ENCODE measurements at regions not wholly inside any gene's neighbourhood (a gene's known extent, or its start where the extent isn't known, plus 50 kb on each side); places are given as distances from the start of the nearest gene placed in this dataset.

GRCh38 chr6:148147463-148147830, 195.2 kb upstream of the SASH1 start:
- Histone ChIP-seq H3K4me3 (ENCODE audit: low read depth, low read length) (no peak overlapping the region), H3K27me3 (ENCODE audit: control insufficient read depth, insufficient read depth, low read length) (no peaks in the 10 kb centered on the region), H3K4me1 (ENCODE audit: control insufficient read depth, insufficient read depth, low read length) (no peaks in the 10 kb centered on the region), H3K27ac (ENCODE audit: low read depth, low read length) (no peak overlapping the region), H3K9me3 (ENCODE audit: control insufficient read depth, insufficient read depth, low read depth, low read length) (no peaks in the 10 kb centered on the region), H3K36me3 (ENCODE audit: control insufficient read depth, insufficient read depth, low read length) (no peaks in the 10 kb centered on the region), H3K9ac (ENCODE audit: low read length) (no peak overlapping the region)

- Histone ChIP-seq H3K9ac (ENCODE audit: low read length) (no peak overlapping the region), H3K27ac (ENCODE audit: low read depth, low read length) (no peak overlapping the region), H3K4me3 (ENCODE audit: low read depth, low read length) (no peak overlapping the region), H3K9me3 (ENCODE audit: control insufficient read depth, insufficient read depth, low read depth, low read length) (no peaks in the 10 kb centered on the region), H3K4me1 (ENCODE audit: control insufficient read depth, insufficient read depth, low read length) (no peaks in the 10 kb centered on the region), H3K27me3 (ENCODE audit: control insufficient read depth, insufficient read depth, low read length) (no peaks in the 10 kb centered on the region), H3K36me3 (ENCODE audit: control insufficient read depth, insufficient read depth, low read length) (no peaks in the 10 kb centered on the region)
Measured at GRCh38 chr6:148151896-148152643, 190.6 kb upstream of the SASH1 start.

GRCh38 chr6:148154668-148155067, 188.0 kb upstream of the SASH1 start:
- H3K9me3 ChIP-seq (ENCODE audit: control insufficient read depth, insufficient read depth, low read depth, low read length) = no peaks in the 10 kb centered on the region
- no peaks in the 10 kb centered on the region for H3K4me1 ChIP-seq (ENCODE audit: control insufficient read depth, insufficient read depth, low read length)
- no peaks in the 10 kb centered on the region for H3K27me3 ChIP-seq (ENCODE audit: control insufficient read depth, insufficient read depth, low read length)

DNA sequence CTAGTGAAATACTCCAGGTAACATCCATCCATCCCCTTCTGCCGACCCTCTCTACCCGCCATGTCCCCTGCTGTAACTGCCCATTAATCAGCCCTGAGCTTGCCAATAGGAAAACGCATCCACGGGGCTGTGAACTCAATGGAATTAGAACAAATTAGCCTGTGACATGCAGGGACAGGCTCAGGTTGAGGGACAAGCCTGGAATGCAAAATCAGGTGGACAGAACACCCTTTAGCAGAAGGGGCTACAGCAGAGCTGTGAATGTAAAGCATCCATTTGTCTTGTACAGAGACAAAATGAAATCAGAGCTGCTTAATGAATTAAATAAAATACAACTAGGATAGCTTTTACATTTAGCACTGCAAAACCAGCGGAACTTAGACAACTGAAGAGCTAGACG, 187.3 kb upstream of the SASH1 start:
- no peaks in the 10 kb centered on the region for H3K27me3 ChIP-seq (ENCODE audit: control insufficient read depth, insufficient read depth, low read length)

More at GRCh38 chr6:148154668-148155067, 188.0 kb upstream of the SASH1 start:
- no peak overlapping the region for H3K27ac ChIP-seq (ENCODE audit: low read depth, low read length)
- H3K4me3 ChIP-seq (ENCODE audit: low read depth, low read length) = no peak overlapping the region
- no peaks in the 10 kb centered on the region for H3K36me3 ChIP-seq (ENCODE audit: control insufficient read depth, insufficient read depth, low read length)
- H3K9ac ChIP-seq (ENCODE audit: low read length) = no peak overlapping the region

DNA sequence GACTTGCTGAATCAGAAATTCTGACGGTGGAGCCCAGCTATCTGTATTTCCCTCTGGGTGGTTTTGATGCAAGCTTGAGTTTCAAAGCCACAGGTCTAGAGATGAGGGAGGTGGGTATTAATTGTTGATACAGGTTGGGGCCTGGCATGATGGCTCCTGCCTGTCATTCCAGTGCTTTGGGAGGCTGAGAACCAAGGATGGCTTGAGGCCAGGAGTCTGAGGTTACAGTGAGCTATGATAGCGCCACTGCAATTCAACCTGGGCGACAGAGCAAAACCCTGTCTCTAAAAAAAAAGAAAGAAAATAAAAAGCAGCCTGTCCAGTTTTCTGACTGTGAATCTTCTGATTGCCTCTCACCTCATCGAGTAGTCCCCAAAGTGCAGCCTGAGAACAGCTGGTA, 184.8 kb upstream of the SASH1 start:
- Histone ChIP-seq H3K27ac (ENCODE audit: low read depth, low read length) (no peak overlapping the region), H3K9me3 (ENCODE audit: control insufficient read depth, insufficient read depth, low read depth, low read length) (no peaks in the 10 kb centered on the region), H3K4me3 (ENCODE audit: low read depth, low read length) (no peak overlapping the region), H3K27me3 (ENCODE audit: control insufficient read depth, insufficient read depth, low read length) (no peaks in the 10 kb centered on the region), H3K36me3 (ENCODE audit: control insufficient read depth, insufficient read depth, low read length) (no peaks in the 10 kb centered on the region), H3K4me1 (ENCODE audit: control insufficient read depth, insufficient read depth, low read length) (no peaks in the 10 kb centered on the region), H3K9ac (ENCODE audit: low read length) (no peak overlapping the region)

More for the DNA sequence above, 187.3 kb upstream of the SASH1 start:
- Histone ChIP-seq H3K36me3 (ENCODE audit: control insufficient read depth, insufficient read depth, low read length) (no peaks in the 10 kb centered on the region), H3K9ac (ENCODE audit: low read length) (no peak overlapping the region), H3K9me3 (ENCODE audit: control insufficient read depth, insufficient read depth, low read depth, low read length) (no peaks in the 10 kb centered on the region), H3K4me1 (ENCODE audit: control insufficient read depth, insufficient read depth, low read length) (no peaks in the 10 kb centered on the region), H3K27ac (ENCODE audit: low read depth, low read length) (no peak overlapping the region), H3K4me3 (ENCODE audit: low read depth, low read length) (no peak overlapping the region)

- Histone ChIP-seq H3K36me3 (ENCODE audit: control insufficient read depth, insufficient read depth, low read length) (no peaks in the 10 kb centered on the region), H3K4me3 (ENCODE audit: low read depth, low read length) (no peak overlapping the region), H3K9me3 (ENCODE audit: control insufficient read depth, insufficient read depth, low read depth, low read length) (no peaks in the 10 kb centered on the region), H3K4me1 (ENCODE audit: control insufficient read depth, insufficient read depth, low read length) (peaks cover 10% of the 10 kb centered on the region; the same call in 1 of the 2 replicates), H3K27me3 (ENCODE audit: control insufficient read depth, insufficient read depth, low read length) (no peaks in the 10 kb centered on the region), H3K27ac (ENCODE audit: low read depth, low read length) (no peak overlapping the region), H3K9ac (ENCODE audit: low read length) (no peak overlapping the region)
Measured at GRCh38 chr6:148164645-148165044, 178.0 kb upstream of the SASH1 start.

GRCh38 chr6:148166339-148166968, 176.2 kb upstream of the SASH1 start:
- peaks cover 13% of the 10 kb centered on the region; the same call in 1 of the 2 replicates for H3K4me1 ChIP-seq (ENCODE audit: control insufficient read depth, insufficient read depth, low read length)
- no peaks in the 10 kb centered on the region for H3K27me3 ChIP-seq (ENCODE audit: control insufficient read depth, insufficient read depth, low read length)
- no peaks in the 10 kb centered on the region for H3K36me3 ChIP-seq (ENCODE audit: control insufficient read depth, insufficient read depth, low read length)
- H3K4me3 ChIP-seq (ENCODE audit: low read depth, low read length) = no peak overlapping the region
- H3K27ac ChIP-seq (ENCODE audit: low read depth, low read length) = no peak overlapping the region
- H3K9ac ChIP-seq (ENCODE audit: low read length) = no peak overlapping the region
- no peaks in the 10 kb centered on the region for H3K9me3 ChIP-seq (ENCODE audit: control insufficient read depth, insufficient read depth, low read depth, low read length)

- Histone ChIP-seq H3K27me3 (ENCODE audit: control insufficient read depth, insufficient read depth, low read length) (no peaks in the 10 kb centered on the region), H3K4me1 (ENCODE audit: control insufficient read depth, insufficient read depth, low read length) (peaks cover 19% of the 10 kb centered on the region; the same call in 1 of the 2 replicates), H3K9me3 (ENCODE audit: control insufficient read depth, insufficient read depth, low read depth, low read length) (no peaks in the 10 kb centered on the region), H3K36me3 (ENCODE audit: control insufficient read depth, insufficient read depth, low read length) (no peaks in the 10 kb centered on the region), H3K4me3 (ENCODE audit: low read depth, low read length) (no peak overlapping the region), H3K9ac (ENCODE audit: low read length) (no peak overlapping the region), H3K27ac (ENCODE audit: low read depth, low read length) (no peak overlapping the region)
Measured at GRCh38 chr6:148169706-148170105, 172.9 kb upstream of the SASH1 start.

DNA sequence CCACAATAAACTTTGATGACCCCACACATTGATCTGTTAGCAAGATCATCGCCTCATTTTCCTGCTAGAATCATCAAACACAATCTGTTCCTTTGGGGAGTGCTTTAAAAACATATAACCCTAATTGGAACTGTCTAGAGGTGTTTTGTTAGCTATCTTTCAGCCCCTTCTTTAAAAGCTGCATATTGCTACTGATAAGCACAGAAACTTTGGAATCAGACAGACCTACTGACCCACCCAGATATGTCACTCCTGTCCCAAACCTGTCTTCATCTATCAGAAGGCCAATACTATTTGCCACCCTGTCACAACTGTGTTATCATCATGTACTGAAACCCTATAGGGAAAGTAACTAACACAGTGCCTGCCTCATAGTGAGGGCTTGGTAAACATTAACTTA, 172.4 kb upstream of the SASH1 start:
- Histone ChIP-seq H3K9ac (ENCODE audit: low read length) (no peak overlapping the region), H3K4me3 (ENCODE audit: low read depth, low read length) (no peak overlapping the region), H3K4me1 (ENCODE audit: control insufficient read depth, insufficient read depth, low read length) (peaks cover 19% of the 10 kb centered on the region; the same call in 1 of the 2 replicates), H3K9me3 (ENCODE audit: control insufficient read depth, insufficient read depth, low read depth, low read length) (no peaks in the 10 kb centered on the region), H3K36me3 (ENCODE audit: control insufficient read depth, insufficient read depth, low read length) (no peaks in the 10 kb centered on the region), H3K27ac (ENCODE audit: low read depth, low read length) (no peak overlapping the region), H3K27me3 (ENCODE audit: control insufficient read depth, insufficient read depth, low read length) (no peaks in the 10 kb centered on the region)

DNA sequence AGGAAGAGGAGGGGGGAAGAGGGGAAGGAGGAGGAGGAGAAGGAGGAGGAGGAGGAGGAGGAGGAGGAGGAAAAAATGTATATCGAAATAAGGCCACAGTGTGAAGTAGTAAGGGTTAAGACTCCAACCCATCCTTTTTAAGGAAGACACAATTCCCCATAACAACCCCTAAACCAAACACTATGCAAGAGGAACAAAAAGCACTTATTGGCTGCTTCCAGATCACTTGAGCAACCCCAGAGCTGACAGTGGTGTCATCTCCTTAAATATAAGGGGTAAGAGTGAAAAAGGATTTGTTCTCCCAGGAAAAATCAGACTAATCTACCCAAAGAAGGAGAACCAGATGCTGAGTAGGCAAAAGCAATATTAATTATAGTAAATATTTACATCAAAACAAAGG, 169.1 kb upstream of the SASH1 start:
- Histone ChIP-seq H3K9me3 (ENCODE audit: control insufficient read depth, insufficient read depth, low read depth, low read length) (no peaks in the 10 kb centered on the region), H3K36me3 (ENCODE audit: control insufficient read depth, insufficient read depth, low read length) (no peaks in the 10 kb centered on the region), H3K4me1 (ENCODE audit: control insufficient read depth, insufficient read depth, low read length) (peaks cover 13% of the 10 kb centered on the region; the same call in 1 of the 2 replicates), H3K27ac (ENCODE audit: low read depth, low read length) (no peak overlapping the region), H3K4me3 (ENCODE audit: low read depth, low read length) (no peak overlapping the region), H3K9ac (ENCODE audit: low read length) (no peak overlapping the region), H3K27me3 (ENCODE audit: control insufficient read depth, insufficient read depth, low read length) (no peaks in the 10 kb centered on the region)

GRCh38 chr6:148175550-148176188, 167.0 kb upstream of the SASH1 start:
- no peak overlapping the region for H3K4me3 ChIP-seq (ENCODE audit: low read depth, low read length)
- H3K27ac ChIP-seq (ENCODE audit: low read depth, low read length) = no peak overlapping the region

More at GRCh38 chr6:148175550-148176188, 167.0 kb upstream of the SASH1 start:
- Histone ChIP-seq H3K9me3 (ENCODE audit: control insufficient read depth, insufficient read depth, low read depth, low read length) (0 out of 2 replicates have a peak, but pooled peaks cover 2% of the 10 kb centered on the region), H3K36me3 (ENCODE audit: control insufficient read depth, insufficient read depth, low read length) (no peaks in the 10 kb centered on the region), H3K27me3 (ENCODE audit: control insufficient read depth, insufficient read depth, low read length) (no peaks in the 10 kb centered on the region), H3K9ac (ENCODE audit: low read length) (no peak overlapping the region), H3K4me1 (ENCODE audit: control insufficient read depth, insufficient read depth, low read length) (peaks cover 7% of the 10 kb centered on the region; the same call in 1 of the 2 replicates)
